NCI-H1930 (cell line): ENCODE measurements at regions not wholly inside any gene's neighbourhood (a gene's known extent, or its start where the extent isn't known, plus 50 kb on each side); places are given as distances from the start of the nearest gene placed in this dataset.

Experiments
- DNase-seq, 2 experiments: peaks; one replicate each; lab custom pipeline; 2025; lab: John Stamatoyannopoulos, UW

GRCh38 chr1:3954170-3955169 is 54.4 kb upstream of the C1orf174 start:
- DNase-seq: no peak

- no peak for DNase-seq
Observed at GRCh38 chr1:3955196-3955772, 55.2 kb upstream of the C1orf174 start.

GRCh38 chr1:3956527-3957170 is 56.6 kb upstream of the C1orf174 start:
- DNase-seq: no peak

- no peak for DNase-seq
Observed at GRCh38 chr1:3959361-3959760, 59.3 kb upstream of the C1orf174 start.

GRCh38 chr1:3963554-3963953 is 63.5 kb upstream of the C1orf174 start:
- DNase-seq: no peak

- no peak for DNase-seq
Observed at GRCh38 chr1:3965693-3966092, 65.6 kb upstream of the C1orf174 start.

GRCh38 chr1:3968851-3969250 is 68.8 kb upstream of the C1orf174 start:
- DNase-seq: no peak

- no peak for DNase-seq
Observed at GRCh38 chr1:3971981-3972380, 71.9 kb upstream of the C1orf174 start.

- no peak for DNase-seq
Observed at GRCh38 chr1:3975903-3976630, 76.0 kb upstream of the C1orf174 start.

GRCh38 chr1:3976821-3977220 is 76.7 kb upstream of the C1orf174 start:
- DNase-seq: no peak

- DNase-seq: no peak
Observed at GRCh38 chr1:3978196-3978989, 78.3 kb upstream of the C1orf174 start.

GRCh38 chr1:3978990-3979325 is 78.9 kb upstream of the C1orf174 start:
- no peak for DNase-seq

GRCh38 chr1:3981261-3981660 is 81.2 kb upstream of the C1orf174 start:
- no peak for DNase-seq

- no peak for DNase-seq
Observed at GRCh38 chr1:3981746-3982505, 81.9 kb upstream of the C1orf174 start.

GRCh38 chr1:3983181-3983580 is 83.1 kb upstream of the C1orf174 start:
- DNase-seq: no peak

- no peak for DNase-seq
Observed at GRCh38 chr1:3984586-3984985, 84.5 kb upstream of the C1orf174 start.

GRCh38 chr1:3986686-3987218 is 86.7 kb upstream of the C1orf174 start:
- DNase-seq: no peak

GRCh38 chr1:3987669-3988235 is 87.7 kb upstream of the C1orf174 start:
- DNase-seq: no peak

- no peak for DNase-seq
Observed at GRCh38 chr1:3988431-3988830, 88.4 kb upstream of the C1orf174 start.

- DNase-seq: no peak
Observed at GRCh38 chr1:3989465-3989864, 89.4 kb upstream of the C1orf174 start.
